ENCODE measurements at regions not wholly inside any gene's neighbourhood (a gene's known extent, or its start where the extent isn't known, plus 50 kb on each side); places are given as distances from the start of the nearest gene placed in this dataset.
"Not testable (repeated sequence)": the region's sequence is repeated elsewhere in the genome, so short reads cannot be mapped to it uniquely, and the experiment has no call there.

GRCh38 chr15:95684126-95684525, 646.4 kb upstream of the NR2F2 start:
- DNase-seq (ENCODE audit: low read depth in 4 of 4, low spot score in 3 of 4) = no peak

- no peak for DNase-seq (ENCODE audit: low read depth in 4 of 4, low spot score in 3 of 4)
Observed at GRCh38 chr15:95684693-95685115, 645.8 kb upstream of the NR2F2 start.

GRCh38 chr15:95687061-95687460, 643.4 kb upstream of the NR2F2 start:
- no peak for DNase-seq (ENCODE audit: low read depth in 4 of 4, low spot score in 3 of 4)

GRCh38 chr15:95687686-95688085, 642.8 kb upstream of the NR2F2 start:
- no peak for DNase-seq (ENCODE audit: low read depth in 4 of 4, low spot score in 3 of 4)

GRCh38 chr15:95690631-95691340, 639.7 kb upstream of the NR2F2 start:
- no peak for DNase-seq (ENCODE audit: low read depth in 4 of 4, low spot score in 3 of 4)

GRCh38 chr15:95693917-95694316, 636.6 kb upstream of the NR2F2 start:
- DNase-seq (ENCODE audit: low read depth in 4 of 4, low spot score in 3 of 4) = no peak

GRCh38 chr15:95698230-95698629, 632.3 kb upstream of the NR2F2 start:
- no peak for DNase-seq (ENCODE audit: low read depth in 4 of 4, low spot score in 3 of 4)

GRCh38 chr15:95698951-95699350, 631.5 kb upstream of the NR2F2 start:
- DNase-seq (ENCODE audit: low read depth in 4 of 4, low spot score in 3 of 4) = no peak

- DNase-seq (ENCODE audit: low read depth in 4 of 4, low spot score in 3 of 4) = no peak
Observed at GRCh38 chr15:95699578-95699977, 630.9 kb upstream of the NR2F2 start.

GRCh38 chr15:95700692-95701091, 629.8 kb upstream of the NR2F2 start:
- not testable (repeated sequence) for DNase-seq (ENCODE audit: low read depth in 4 of 4, low spot score in 3 of 4)

GRCh38 chr15:95701410-95701809, 629.1 kb upstream of the NR2F2 start:
- DNase-seq (ENCODE audit: low read depth in 4 of 4, low spot score in 3 of 4) = no peak

GRCh38 chr15:95709959-95710695, 620.4 kb upstream of the NR2F2 start:
- DNase-seq (ENCODE audit: low read depth in 4 of 4, low spot score in 3 of 4) = no peak

- no peak for DNase-seq (ENCODE audit: low read depth in 4 of 4, low spot score in 3 of 4)
Observed at GRCh38 chr15:95712785-95713184, 617.7 kb upstream of the NR2F2 start.

GRCh38 chr15:95713324-95713723, 617.2 kb upstream of the NR2F2 start:
- no peak for DNase-seq (ENCODE audit: low read depth in 4 of 4, low spot score in 3 of 4)

GRCh38 chr15:95715116-95715903, 615.2 kb upstream of the NR2F2 start:
- no peak for DNase-seq (ENCODE audit: low read depth in 4 of 4, low spot score in 3 of 4)

- DNase-seq (ENCODE audit: low read depth in 4 of 4, low spot score in 3 of 4) = peak; percentile 39 to 63 (median 52)
Observed at GRCh38 chr15:95715906-95716656, 614.4 kb upstream of the NR2F2 start.

GRCh38 chr15:95716708-95717107, 613.8 kb upstream of the NR2F2 start:
- DNase-seq (ENCODE audit: low read depth in 4 of 4, low spot score in 3 of 4) = no peak

GRCh38 chr15:95718441-95718840, 612.1 kb upstream of the NR2F2 start:
- no peak for DNase-seq (ENCODE audit: low read depth in 4 of 4, low spot score in 3 of 4)

- DNase-seq (ENCODE audit: low read depth in 4 of 4, low spot score in 3 of 4) = no peak
Observed at GRCh38 chr15:95724908-95725633, 605.4 kb upstream of the NR2F2 start.

- DNase-seq (ENCODE audit: low read depth in 4 of 4, low spot score in 3 of 4) = no peak
Observed at GRCh38 chr15:95726891-95727290, 603.6 kb upstream of the NR2F2 start.
